ENCODE measurements at regions not wholly inside any gene's neighbourhood (a gene's known extent, or its start where the extent isn't known, plus 50 kb on each side); places are given as distances from the start of the nearest gene placed in this dataset.
A peak's percentile ranks its signal among the peaks of the same experiment; 100 is the strongest.
"Not testable (repeated sequence)": the region's sequence is repeated elsewhere in the genome, so short reads cannot be mapped to it uniquely, and the experiment has no call there.

GRCh38 chr2:183532514-183532913 is 408.3 kb downstream of the NUP35 start:
- H3K4me3 ChIP-seq (ENCODE audit: low read length) = no peak overlapping the region
- H3K27me3 ChIP-seq (replicated peaks; ENCODE audit: control insufficient read depth, insufficient read depth, low read length) = no peaks in the 10 kb centered on the region
- DNase-seq (ENCODE audit: low read depth) = no peak
- H3K9ac ChIP-seq (ENCODE audit: low read length) = no peak overlapping the region
- no peaks in the 10 kb centered on the region for H3K4me1 ChIP-seq (ENCODE audit: control insufficient read depth, insufficient read depth, low read length)
- H3K36me3 ChIP-seq (ENCODE audit: control insufficient read depth, insufficient read depth, low read length, severe bottlenecking) = no peaks in the 10 kb centered on the region
- peaks cover 4% of the 10 kb centered on the region for H3K9me3 ChIP-seq (ENCODE audit: control insufficient read depth, low read length)

GRCh38 chr2:183533021-183533420 is 408.8 kb downstream of the NUP35 start:
- Histone ChIP-seq H3K9me3 (ENCODE audit: control insufficient read depth, low read length) (peaks cover 4% of the 10 kb centered on the region), H3K9ac (ENCODE audit: low read length) (no peak overlapping the region), H3K4me1 (ENCODE audit: control insufficient read depth, insufficient read depth, low read length) (no peaks in the 10 kb centered on the region), H3K4me3 (ENCODE audit: low read length) (no peak overlapping the region), H3K36me3 (ENCODE audit: control insufficient read depth, insufficient read depth, low read length, severe bottlenecking) (no peaks in the 10 kb centered on the region), H3K27me3 (replicated peaks; ENCODE audit: control insufficient read depth, insufficient read depth, low read length) (no peaks in the 10 kb centered on the region)
- no peak for DNase-seq (ENCODE audit: low read depth)

GRCh38 chr2:183536290-183536689 is 412.0 kb downstream of the NUP35 start:
- no peak overlapping the region for H3K9ac ChIP-seq (ENCODE audit: low read length)
- DNase-seq (ENCODE audit: low read depth) = no peak
- no peak overlapping the region for H3K4me3 ChIP-seq (ENCODE audit: low read length)
- H3K9me3 ChIP-seq (ENCODE audit: control insufficient read depth, low read length) = peaks cover 4% of the 10 kb centered on the region
- no peaks in the 10 kb centered on the region for H3K4me1 ChIP-seq (ENCODE audit: control insufficient read depth, insufficient read depth, low read length)
- H3K27me3 ChIP-seq (replicated peaks; ENCODE audit: control insufficient read depth, insufficient read depth, low read length) = no peaks in the 10 kb centered on the region
- H3K36me3 ChIP-seq (ENCODE audit: control insufficient read depth, insufficient read depth, low read length, severe bottlenecking) = no peaks in the 10 kb centered on the region

GRCh38 chr2:183536714-183537113 is 412.5 kb downstream of the NUP35 start:
- Histone ChIP-seq H3K9me3 (ENCODE audit: control insufficient read depth, low read length) (peaks cover 4% of the 10 kb centered on the region), H3K4me1 (ENCODE audit: control insufficient read depth, insufficient read depth, low read length) (no peaks in the 10 kb centered on the region), H3K27me3 (replicated peaks; ENCODE audit: control insufficient read depth, insufficient read depth, low read length) (no peaks in the 10 kb centered on the region), H3K4me3 (ENCODE audit: low read length) (no peak overlapping the region), H3K9ac (ENCODE audit: low read length) (no peak overlapping the region), H3K36me3 (ENCODE audit: control insufficient read depth, insufficient read depth, low read length, severe bottlenecking) (no peaks in the 10 kb centered on the region)
- DNase-seq (ENCODE audit: low read depth) = no peak

GRCh38 chr2:183541766-183542165 is 417.5 kb downstream of the NUP35 start:
- Histone ChIP-seq H3K27me3 (replicated peaks; ENCODE audit: control insufficient read depth, insufficient read depth, low read length) (no peaks in the 10 kb centered on the region), H3K36me3 (ENCODE audit: control insufficient read depth, insufficient read depth, low read length, severe bottlenecking) (no peaks in the 10 kb centered on the region), H3K9me3 (ENCODE audit: control insufficient read depth, low read length) (no peaks in the 10 kb centered on the region), H3K9ac (ENCODE audit: low read length) (no peak overlapping the region), H3K4me3 (ENCODE audit: low read length) (no peak overlapping the region), H3K4me1 (ENCODE audit: control insufficient read depth, insufficient read depth, low read length) (no peaks in the 10 kb centered on the region)
- DNase-seq (ENCODE audit: low read depth) = peak; percentile 13

- DNase-seq (ENCODE audit: low read depth) = no peak
- Histone ChIP-seq H3K9me3 (ENCODE audit: control insufficient read depth, low read length) (no peaks in the 10 kb centered on the region), H3K36me3 (ENCODE audit: control insufficient read depth, insufficient read depth, low read length, severe bottlenecking) (no peaks in the 10 kb centered on the region), H3K27me3 (replicated peaks; ENCODE audit: control insufficient read depth, insufficient read depth, low read length) (no peaks in the 10 kb centered on the region), H3K9ac (ENCODE audit: low read length) (no peak overlapping the region), H3K4me1 (ENCODE audit: control insufficient read depth, insufficient read depth, low read length) (no peaks in the 10 kb centered on the region), H3K4me3 (ENCODE audit: low read length) (no peak overlapping the region)
These were observed 418.4 kb downstream of the NUP35 start for GRCh38 chr2:183542606-183543005.

GRCh38 chr2:183543222-183543621 is 419.0 kb downstream of the NUP35 start:
- H3K36me3 ChIP-seq (ENCODE audit: control insufficient read depth, insufficient read depth, low read length, severe bottlenecking) = no peaks in the 10 kb centered on the region
- no peak overlapping the region for H3K4me3 ChIP-seq (ENCODE audit: low read length)
- H3K9me3 ChIP-seq (ENCODE audit: control insufficient read depth, low read length) = no peaks in the 10 kb centered on the region
- no peak for DNase-seq (ENCODE audit: low read depth)
- no peak overlapping the region for H3K9ac ChIP-seq (ENCODE audit: low read length)
- H3K27me3 ChIP-seq (replicated peaks; ENCODE audit: control insufficient read depth, insufficient read depth, low read length) = no peaks in the 10 kb centered on the region
- no peaks in the 10 kb centered on the region for H3K4me1 ChIP-seq (ENCODE audit: control insufficient read depth, insufficient read depth, low read length)

- Histone ChIP-seq H3K4me3 (ENCODE audit: low read length) (no peak overlapping the region), H3K4me1 (ENCODE audit: control insufficient read depth, insufficient read depth, low read length) (no peaks in the 10 kb centered on the region), H3K36me3 (ENCODE audit: control insufficient read depth, insufficient read depth, low read length, severe bottlenecking) (no peaks in the 10 kb centered on the region), H3K27me3 (replicated peaks; ENCODE audit: control insufficient read depth, insufficient read depth, low read length) (no peaks in the 10 kb centered on the region), H3K9me3 (ENCODE audit: control insufficient read depth, low read length) (no peaks in the 10 kb centered on the region), H3K9ac (ENCODE audit: low read length) (no peak overlapping the region)
- DNase-seq (ENCODE audit: low read depth) = no peak
These were observed 419.5 kb downstream of the NUP35 start for GRCh38 chr2:183543731-183544130.

GRCh38 chr2:183546560-183547350 is 422.5 kb downstream of the NUP35 start:
- H3K9ac ChIP-seq (ENCODE audit: low read length); H3K4me1 ChIP-seq (ENCODE audit: control insufficient read depth, insufficient read depth, low read length); H3K27me3 ChIP-seq (replicated peaks; ENCODE audit: control insufficient read depth, insufficient read depth, low read length); H3K4me3 ChIP-seq (ENCODE audit: low read length); H3K36me3 ChIP-seq (ENCODE audit: control insufficient read depth, insufficient read depth, low read length, severe bottlenecking); H3K9me3 ChIP-seq (ENCODE audit: control insufficient read depth, low read length); DNase-seq (ENCODE audit: low read depth): not testable (repeated sequence)

GRCh38 chr2:183552716-183553115 is 428.5 kb downstream of the NUP35 start:
- Histone ChIP-seq H3K36me3 (ENCODE audit: control insufficient read depth, insufficient read depth, low read length, severe bottlenecking) (no peaks in the 10 kb centered on the region), H3K9ac (ENCODE audit: low read length) (no peak overlapping the region), H3K27me3 (replicated peaks; ENCODE audit: control insufficient read depth, insufficient read depth, low read length) (no peaks in the 10 kb centered on the region), H3K4me3 (ENCODE audit: low read length) (no peak overlapping the region), H3K4me1 (ENCODE audit: control insufficient read depth, insufficient read depth, low read length) (no peaks in the 10 kb centered on the region), H3K9me3 (ENCODE audit: control insufficient read depth, low read length) (no peaks in the 10 kb centered on the region)
- DNase-seq (ENCODE audit: low read depth) = no peak

- Histone ChIP-seq H3K36me3 (ENCODE audit: control insufficient read depth, insufficient read depth, low read length, severe bottlenecking) (no peaks in the 10 kb centered on the region), H3K9ac (ENCODE audit: low read length) (no peak overlapping the region), H3K27me3 (replicated peaks; ENCODE audit: control insufficient read depth, insufficient read depth, low read length) (no peaks in the 10 kb centered on the region), H3K9me3 (ENCODE audit: control insufficient read depth, low read length) (no peaks in the 10 kb centered on the region), H3K4me3 (ENCODE audit: low read length) (no peak overlapping the region), H3K4me1 (ENCODE audit: control insufficient read depth, insufficient read depth, low read length) (no peaks in the 10 kb centered on the region)
- no peak for DNase-seq (ENCODE audit: low read depth)
These were observed 440.5 kb downstream of the NUP35 start for GRCh38 chr2:183564726-183565125.

GRCh38 chr2:183575481-183575880 is 451.2 kb downstream of the NUP35 start:
- H3K4me3 ChIP-seq (ENCODE audit: low read length) = no peak overlapping the region
- no peaks in the 10 kb centered on the region for H3K4me1 ChIP-seq (ENCODE audit: control insufficient read depth, insufficient read depth, low read length)
- no peak for DNase-seq (ENCODE audit: low read depth)
- no peaks in the 10 kb centered on the region for H3K27me3 ChIP-seq (replicated peaks; ENCODE audit: control insufficient read depth, insufficient read depth, low read length)
- no peak overlapping the region for H3K9ac ChIP-seq (ENCODE audit: low read length)
- H3K36me3 ChIP-seq (ENCODE audit: control insufficient read depth, insufficient read depth, low read length, severe bottlenecking) = no peaks in the 10 kb centered on the region
- H3K9me3 ChIP-seq (ENCODE audit: control insufficient read depth, low read length) = no peaks in the 10 kb centered on the region

Data from adipocyte (in vitro differentiated cells).